SK-N-SH (cell line): ENCODE measurements at regions not wholly inside any gene's neighbourhood (a gene's known extent, or its start where the extent isn't known, plus 50 kb on each side); places are given as distances from the start of the nearest gene placed in this dataset.

Experiments used
- ELF1 ChIP-seq: IDR thresholded peaks from 2 replicates; pipeline ENCODE4 v1.4.0; 2012
- EZH2phosphoT487 ChIP-seq: fragments of 200-600 bp; sonication (generic); IDR thresholded peaks from 2 replicates; pipeline ENCODE4 v1.6.1; 2017; ENCODE audit warnings: low read depth, mixed run types, mild to moderate bottlenecking, antibody characterized with exemption, moderate library complexity, borderline replicate concordance
- FOXJ3 ChIP-seq: sonication (generic); formaldehyde crosslinking; IDR thresholded peaks from 2 replicates; pipeline ENCODE4 v1.5.1; 2020; ENCODE audit warnings: mild to moderate bottlenecking, missing genetic modification reagents
- MAX ChIP-seq: IDR thresholded peaks from 2 replicates; pipeline ENCODE4 v1.4.0; 2012; ENCODE audit warnings: low read depth
- MEF2A ChIP-seq: IDR thresholded peaks from 2 replicates; pipeline ENCODE4 v1.4.0; 2012; ENCODE audit warnings: low read depth, borderline replicate concordance
- MXI1 ChIP-seq: IDR thresholded peaks from 2 replicates; pipeline ENCODE4 v1.6.1; 2012; ENCODE audit warnings: mild to moderate bottlenecking, low read depth, low read length, improper control_type of control experiment
- PBX3 ChIP-seq: IDR thresholded peaks from 2 replicates; pipeline ENCODE4; 2012
- POLR2AphosphoS5 ChIP-seq: IDR thresholded peaks from 2 replicates; pipeline ENCODE4 v1.6.1; 2012; ENCODE audit warnings: low read depth, low read length
- RXRA ChIP-seq: IDR thresholded peaks from 2 replicates; pipeline ENCODE4 v1.4.0; 2012; ENCODE audit warnings: low read depth, mild to moderate bottlenecking, borderline replicate concordance
- SIN3A ChIP-seq: IDR thresholded peaks from 2 replicates; pipeline ENCODE4 v1.6.1; 2012; ENCODE audit warnings: low read depth, mild to moderate bottlenecking, low read length, moderate library complexity, borderline replicate concordance
- TF ChIP-seq, protein P1 (sequence below): fragments of 150-350 bp; IDR thresholded peaks from 2 replicates; pipeline ENCODE4 v1.6.1; 2016; ENCODE audit warnings: mild to moderate bottlenecking, low read depth, low read length
- TF ChIP-seq, protein P2 (sequence below): fragments of 200-600 bp; sonication (generic); IDR thresholded peaks from 2 replicates; pipeline ENCODE4 v1.6.1; 2017; ENCODE audit warnings: antibody characterized with exemption, mild to moderate bottlenecking, moderate library complexity
- TF ChIP-seq, protein P3 (sequence below): IDR thresholded peaks from 2 replicates; pipeline ENCODE4 v1.4.0; 2012; ENCODE audit warnings: low read depth, borderline replicate concordance
- TF ChIP-seq, protein P4 (sequence below): IDR thresholded peaks from 2 replicates; pipeline ENCODE4 v1.6.1; 2012; ENCODE audit warnings: mild to moderate bottlenecking, low read depth, low read length, moderate library complexity

GRCh38 chr4:35163168-35163567, 1081.1 kb downstream of the ARAP2 start:
- TF ChIP-seq, protein P1, sequence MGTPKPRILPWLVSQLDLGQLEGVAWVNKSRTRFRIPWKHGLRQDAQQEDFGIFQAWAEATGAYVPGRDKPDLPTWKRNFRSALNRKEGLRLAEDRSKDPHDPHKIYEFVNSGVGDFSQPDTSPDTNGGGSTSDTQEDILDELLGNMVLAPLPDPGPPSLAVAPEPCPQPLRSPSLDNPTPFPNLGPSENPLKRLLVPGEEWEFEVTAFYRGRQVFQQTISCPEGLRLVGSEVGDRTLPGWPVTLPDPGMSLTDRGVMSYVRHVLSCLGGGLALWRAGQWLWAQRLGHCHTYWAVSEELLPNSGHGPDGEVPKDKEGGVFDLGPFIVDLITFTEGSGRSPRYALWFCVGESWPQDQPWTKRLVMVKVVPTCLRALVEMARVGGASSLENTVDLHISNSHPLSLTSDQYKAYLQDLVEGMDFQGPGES: no peak
- TF ChIP-seq, protein P2, sequence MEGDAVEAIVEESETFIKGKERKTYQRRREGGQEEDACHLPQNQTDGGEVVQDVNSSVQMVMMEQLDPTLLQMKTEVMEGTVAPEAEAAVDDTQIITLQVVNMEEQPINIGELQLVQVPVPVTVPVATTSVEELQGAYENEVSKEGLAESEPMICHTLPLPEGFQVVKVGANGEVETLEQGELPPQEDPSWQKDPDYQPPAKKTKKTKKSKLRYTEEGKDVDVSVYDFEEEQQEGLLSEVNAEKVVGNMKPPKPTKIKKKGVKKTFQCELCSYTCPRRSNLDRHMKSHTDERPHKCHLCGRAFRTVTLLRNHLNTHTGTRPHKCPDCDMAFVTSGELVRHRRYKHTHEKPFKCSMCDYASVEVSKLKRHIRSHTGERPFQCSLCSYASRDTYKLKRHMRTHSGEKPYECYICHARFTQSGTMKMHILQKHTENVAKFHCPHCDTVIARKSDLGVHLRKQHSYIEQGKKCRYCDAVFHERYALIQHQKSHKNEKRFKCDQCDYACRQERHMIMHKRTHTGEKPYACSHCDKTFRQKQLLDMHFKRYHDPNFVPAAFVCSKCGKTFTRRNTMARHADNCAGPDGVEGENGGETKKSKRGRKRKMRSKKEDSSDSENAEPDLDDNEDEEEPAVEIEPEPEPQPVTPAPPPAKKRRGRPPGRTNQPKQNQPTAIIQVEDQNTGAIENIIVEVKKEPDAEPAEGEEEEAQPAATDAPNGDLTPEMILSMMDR: no peak
- TF ChIP-seq FOXJ3 (CRISPR knock-in tag) (no peak), MEF2A (no peak), POLR2AphosphoS5 (no peak), ELF1 (no peak), MXI1 (no peak), MAX (no peak), RXRA (no peak), SIN3A (no peak), EZH2phosphoT487 (no peak), PBX3 (no peak)
- TF ChIP-seq, protein P3, sequence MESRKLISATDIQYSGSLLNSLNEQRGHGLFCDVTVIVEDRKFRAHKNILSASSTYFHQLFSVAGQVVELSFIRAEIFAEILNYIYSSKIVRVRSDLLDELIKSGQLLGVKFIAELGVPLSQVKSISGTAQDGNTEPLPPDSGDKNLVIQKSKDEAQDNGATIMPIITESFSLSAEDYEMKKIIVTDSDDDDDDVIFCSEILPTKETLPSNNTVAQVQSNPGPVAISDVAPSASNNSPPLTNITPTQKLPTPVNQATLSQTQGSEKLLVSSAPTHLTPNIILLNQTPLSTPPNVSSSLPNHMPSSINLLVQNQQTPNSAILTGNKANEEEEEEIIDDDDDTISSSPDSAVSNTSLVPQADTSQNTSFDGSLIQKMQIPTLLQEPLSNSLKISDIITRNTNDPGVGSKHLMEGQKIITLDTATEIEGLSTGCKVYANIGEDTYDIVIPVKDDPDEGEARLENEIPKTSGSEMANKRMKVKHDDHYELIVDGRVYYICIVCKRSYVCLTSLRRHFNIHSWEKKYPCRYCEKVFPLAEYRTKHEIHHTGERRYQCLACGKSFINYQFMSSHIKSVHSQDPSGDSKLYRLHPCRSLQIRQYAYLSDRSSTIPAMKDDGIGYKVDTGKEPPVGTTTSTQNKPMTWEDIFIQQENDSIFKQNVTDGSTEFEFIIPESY: no peak
- TF ChIP-seq, protein P4, sequence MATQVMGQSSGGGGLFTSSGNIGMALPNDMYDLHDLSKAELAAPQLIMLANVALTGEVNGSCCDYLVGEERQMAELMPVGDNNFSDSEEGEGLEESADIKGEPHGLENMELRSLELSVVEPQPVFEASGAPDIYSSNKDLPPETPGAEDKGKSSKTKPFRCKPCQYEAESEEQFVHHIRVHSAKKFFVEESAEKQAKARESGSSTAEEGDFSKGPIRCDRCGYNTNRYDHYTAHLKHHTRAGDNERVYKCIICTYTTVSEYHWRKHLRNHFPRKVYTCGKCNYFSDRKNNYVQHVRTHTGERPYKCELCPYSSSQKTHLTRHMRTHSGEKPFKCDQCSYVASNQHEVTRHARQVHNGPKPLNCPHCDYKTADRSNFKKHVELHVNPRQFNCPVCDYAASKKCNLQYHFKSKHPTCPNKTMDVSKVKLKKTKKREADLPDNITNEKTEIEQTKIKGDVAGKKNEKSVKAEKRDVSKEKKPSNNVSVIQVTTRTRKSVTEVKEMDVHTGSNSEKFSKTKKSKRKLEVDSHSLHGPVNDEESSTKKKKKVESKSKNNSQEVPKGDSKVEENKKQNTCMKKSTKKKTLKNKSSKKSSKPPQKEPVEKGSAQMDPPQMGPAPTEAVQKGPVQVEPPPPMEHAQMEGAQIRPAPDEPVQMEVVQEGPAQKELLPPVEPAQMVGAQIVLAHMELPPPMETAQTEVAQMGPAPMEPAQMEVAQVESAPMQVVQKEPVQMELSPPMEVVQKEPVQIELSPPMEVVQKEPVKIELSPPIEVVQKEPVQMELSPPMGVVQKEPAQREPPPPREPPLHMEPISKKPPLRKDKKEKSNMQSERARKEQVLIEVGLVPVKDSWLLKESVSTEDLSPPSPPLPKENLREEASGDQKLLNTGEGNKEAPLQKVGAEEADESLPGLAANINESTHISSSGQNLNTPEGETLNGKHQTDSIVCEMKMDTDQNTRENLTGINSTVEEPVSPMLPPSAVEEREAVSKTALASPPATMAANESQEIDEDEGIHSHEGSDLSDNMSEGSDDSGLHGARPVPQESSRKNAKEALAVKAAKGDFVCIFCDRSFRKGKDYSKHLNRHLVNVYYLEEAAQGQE: no peak
